Activated B cell treated with CpG ODN at 0.5 μM for 24 hours (primary cell): ENCODE measurements at regions not wholly inside any gene's neighbourhood (a gene's known extent, or its start where the extent isn't known, plus 50 kb on each side); places are given as distances from the start of the nearest gene placed in this dataset.

Experiments used
- ATAC-seq: fragments of 200-7000 bp; cut with Tn5 transposase; one replicate; pipeline ENCODE4 v1.10.0; 2021; ENCODE audit warnings: low read depth, mild to moderate bottlenecking, moderate library complexity
- CTCF ChIA-PET: fragments of 350-600 bp; sonication (Branson Sonifier 250); formaldehyde crosslinking; loops from one replicate; lab custom pipeline; 2021; ENCODE audit warnings: antibody characterized with exemption; lab: Charles Lee
- POLR2A ChIA-PET: fragments of 350-600 bp; sonication (Branson Sonifier 250); formaldehyde crosslinking; loops from one replicate; lab custom pipeline; 2021; ENCODE audit warnings: antibody characterized with exemption; lab: Charles Lee
- DNase-seq: peaks from one replicate; pipeline ENCODE4 v3.0.0; 2022
- H3K27ac Mint-ChIP-seq: one replicate; pipeline ENCODE4 v1.8.0; 2020; ENCODE audit warnings: mixed read lengths
- H3K27me3 Mint-ChIP-seq: one replicate; pipeline ENCODE4 v1.8.0; 2021; ENCODE audit warnings: mixed read lengths
- H3K36me3 Mint-ChIP-seq: one replicate; pipeline ENCODE4 v1.8.0; 2021; ENCODE audit warnings: low read depth, mixed read lengths
- H3K4me1 Mint-ChIP-seq: one replicate; pipeline ENCODE4 v1.8.0; 2021; ENCODE audit warnings: mixed read lengths
- H3K4me3 Mint-ChIP-seq: one replicate; pipeline ENCODE4 v1.8.0; 2020; ENCODE audit warnings: mild to moderate bottlenecking, mixed read lengths
- H3K9me3 Mint-ChIP-seq: one replicate; pipeline ENCODE4 v1.8.0; 2020; ENCODE audit warnings: mixed read lengths
- intact Hi-C: fragments of 100-400 bp; cut with micrococcal nuclease; formaldehyde crosslinking; loops from one replicate; pipeline ENCODE4 v1.15.1; 2024
- TF ChIP-seq, protein P1 (sequence below): fragments of 200-600 bp; IDR thresholded peaks from one replicate; pipeline ENCODE4 v1.8.0; 2022; ENCODE audit warnings: antibody characterized with exemption, mild to moderate bottlenecking

DNA sequence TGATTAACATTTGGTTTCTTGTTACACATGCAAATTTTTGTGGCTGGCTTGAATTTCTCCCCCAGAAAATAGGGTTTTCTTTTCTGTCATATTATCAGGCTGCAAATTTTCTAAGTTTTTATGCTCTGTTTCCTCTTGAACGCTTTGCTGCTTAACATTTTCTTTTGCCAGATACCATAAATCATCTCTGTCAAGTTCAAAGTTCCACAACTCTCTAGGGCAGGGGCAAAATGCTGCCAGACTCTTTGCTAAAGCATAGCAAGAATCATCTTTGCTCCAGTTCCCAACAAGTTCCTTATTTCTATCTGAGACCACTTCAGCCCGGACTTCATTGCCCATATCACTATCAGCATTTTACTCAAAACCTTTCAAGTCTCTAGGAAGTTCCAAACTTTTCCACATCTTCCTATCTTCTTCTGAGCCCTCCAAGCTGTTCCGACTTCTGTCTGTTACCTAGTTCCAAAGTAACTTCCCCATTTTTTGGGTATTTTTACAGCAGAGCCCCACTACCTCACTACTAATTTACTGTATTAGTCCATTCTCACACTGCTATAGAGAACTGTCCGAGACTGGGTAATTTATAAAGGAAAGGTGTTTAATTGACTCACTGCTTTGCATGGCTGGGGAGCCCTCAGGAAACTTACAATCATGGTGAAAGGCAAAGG lies 486.9 kb upstream of the NCAM2 start:
- DNase-seq = no peak
- no peaks in the 10 kb centered on the region for H3K4me1 Mint-ChIP-seq
- ChIA-PET CTCF (no interaction called here), POLR2A (no interaction called here)
- H3K36me3 Mint-ChIP-seq = no peaks in the 10 kb centered on the region
- no peak for ATAC-seq
- intact Hi-C loops = no loop called here
- no peaks in the 10 kb centered on the region for H3K9me3 Mint-ChIP-seq
- no peak overlapping the region for H3K27ac Mint-ChIP-seq
- no peaks in the 10 kb centered on the region for H3K27me3 Mint-ChIP-seq
- no peak overlapping the region for H3K4me3 Mint-ChIP-seq
- TF ChIP-seq, protein P1, sequence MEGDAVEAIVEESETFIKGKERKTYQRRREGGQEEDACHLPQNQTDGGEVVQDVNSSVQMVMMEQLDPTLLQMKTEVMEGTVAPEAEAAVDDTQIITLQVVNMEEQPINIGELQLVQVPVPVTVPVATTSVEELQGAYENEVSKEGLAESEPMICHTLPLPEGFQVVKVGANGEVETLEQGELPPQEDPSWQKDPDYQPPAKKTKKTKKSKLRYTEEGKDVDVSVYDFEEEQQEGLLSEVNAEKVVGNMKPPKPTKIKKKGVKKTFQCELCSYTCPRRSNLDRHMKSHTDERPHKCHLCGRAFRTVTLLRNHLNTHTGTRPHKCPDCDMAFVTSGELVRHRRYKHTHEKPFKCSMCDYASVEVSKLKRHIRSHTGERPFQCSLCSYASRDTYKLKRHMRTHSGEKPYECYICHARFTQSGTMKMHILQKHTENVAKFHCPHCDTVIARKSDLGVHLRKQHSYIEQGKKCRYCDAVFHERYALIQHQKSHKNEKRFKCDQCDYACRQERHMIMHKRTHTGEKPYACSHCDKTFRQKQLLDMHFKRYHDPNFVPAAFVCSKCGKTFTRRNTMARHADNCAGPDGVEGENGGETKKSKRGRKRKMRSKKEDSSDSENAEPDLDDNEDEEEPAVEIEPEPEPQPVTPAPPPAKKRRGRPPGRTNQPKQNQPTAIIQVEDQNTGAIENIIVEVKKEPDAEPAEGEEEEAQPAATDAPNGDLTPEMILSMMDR = no peak

DNA sequence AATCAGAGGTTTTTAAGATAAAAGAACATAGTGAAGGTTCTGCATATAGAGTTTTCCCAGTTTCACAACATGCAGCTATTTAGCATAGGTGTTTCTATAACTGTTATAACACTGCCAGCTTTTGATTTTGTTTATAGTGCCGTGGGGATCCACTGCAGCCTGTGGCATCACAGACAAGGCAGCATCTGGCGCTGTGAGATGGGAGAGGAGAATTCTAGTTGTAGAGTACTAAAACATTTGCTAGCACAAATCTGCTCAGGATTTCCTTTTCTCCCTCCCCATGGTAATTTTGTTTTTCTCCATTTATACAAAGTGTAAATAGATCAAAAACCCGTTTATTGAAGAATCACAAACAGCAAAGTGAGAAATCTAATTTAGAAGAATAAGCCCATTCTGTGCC lies 482.8 kb upstream of the NCAM2 start:
- Mint-ChIP-seq H3K4me1 (no peaks in the 10 kb centered on the region), H3K9me3 (peaks cover 3% of the 10 kb centered on the region), H3K27ac (no peak overlapping the region), H3K27me3 (no peaks in the 10 kb centered on the region), H3K36me3 (no peaks in the 10 kb centered on the region), H3K4me3 (no peak overlapping the region)
- DNase-seq = no peak
- intact Hi-C loops = no loop called here
- CTCF ChIA-PET = no interaction called here
- TF ChIP-seq, protein P1 = no peak
- POLR2A ChIA-PET = no interaction called here
- ATAC-seq = no peak

DNA sequence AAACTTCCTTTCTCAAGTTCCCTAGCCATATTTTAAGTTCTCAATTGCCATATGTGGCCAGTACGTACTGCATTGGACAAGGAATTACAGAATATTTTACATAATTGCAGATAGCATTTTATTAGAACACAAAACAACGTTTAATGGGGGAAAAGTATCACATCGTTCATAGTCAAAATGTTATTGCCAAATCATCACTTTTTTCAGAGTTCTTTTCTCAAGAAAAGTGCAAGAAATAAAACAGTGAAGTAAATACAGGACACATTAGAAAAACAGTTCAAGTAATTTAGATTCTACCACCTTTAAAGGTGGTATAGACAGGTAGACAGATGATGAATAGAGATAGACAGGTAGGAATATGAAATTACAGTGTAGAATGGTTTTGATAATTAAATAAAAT lies 479.1 kb upstream of the NCAM2 start:
- no peaks in the 10 kb centered on the region for H3K4me1 Mint-ChIP-seq
- DNase-seq (no peak), ATAC-seq (no peak)
- no peaks in the 10 kb centered on the region for H3K36me3 Mint-ChIP-seq
- no peak overlapping the region for H3K4me3 Mint-ChIP-seq
- H3K27me3 Mint-ChIP-seq = no peaks in the 10 kb centered on the region
- ChIA-PET POLR2A (no interaction called here), CTCF (no interaction called here)
- no peak overlapping the region for H3K27ac Mint-ChIP-seq
- peaks cover 6% of the 10 kb centered on the region for H3K9me3 Mint-ChIP-seq
- intact Hi-C loops = no loop called here
- TF ChIP-seq, protein P1 = no peak

DNA sequence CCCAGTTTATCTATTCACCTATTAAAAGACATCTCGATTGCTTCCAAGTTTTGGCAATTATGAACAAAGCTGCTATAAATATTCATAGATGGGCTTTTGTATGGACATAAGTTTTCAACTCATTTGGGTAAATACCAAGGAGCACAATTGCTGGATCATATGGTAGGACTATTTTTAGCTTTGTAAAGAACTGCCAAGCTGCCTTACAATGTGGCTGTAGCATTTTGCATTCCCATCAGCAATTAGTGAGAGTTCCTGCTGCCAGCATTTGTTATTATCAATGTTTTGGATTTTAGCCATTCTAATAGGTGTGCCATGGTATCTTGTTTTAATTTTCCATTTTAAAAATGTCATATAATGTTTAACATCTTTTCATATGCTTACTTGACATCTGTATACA lies 475.6 kb upstream of the NCAM2 start:
- Mint-ChIP-seq H3K27me3 (no peaks in the 10 kb centered on the region), H3K4me1 (no peaks in the 10 kb centered on the region), H3K4me3 (no peak overlapping the region), H3K9me3 (peaks cover 4% of the 10 kb centered on the region), H3K27ac (no peak overlapping the region), H3K36me3 (no peaks in the 10 kb centered on the region)
- ChIA-PET CTCF (no interaction called here), POLR2A (no interaction called here)
- TF ChIP-seq, protein P1 = no peak
- DNase-seq (no peak), ATAC-seq (no peak)
- intact Hi-C loops = no loop called here

DNA sequence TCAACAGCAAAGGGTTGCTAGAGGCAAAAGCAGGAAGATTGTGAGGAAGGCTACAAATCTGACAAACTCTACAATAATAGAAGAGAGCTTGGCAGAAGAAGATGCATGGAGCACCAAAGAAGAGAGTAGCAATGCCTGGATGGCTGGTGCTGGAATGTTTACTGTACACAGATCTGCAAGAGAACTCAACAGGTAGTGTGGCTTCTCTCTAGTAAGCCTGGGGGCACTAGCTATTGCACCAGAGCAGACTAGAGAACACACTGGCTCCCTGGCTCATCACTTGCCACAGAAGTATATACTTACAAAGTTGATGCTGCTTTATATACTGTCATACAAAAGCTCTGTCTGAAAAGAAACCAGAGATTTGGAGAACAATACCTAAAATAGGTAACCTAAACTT lies 475.0 kb upstream of the NCAM2 start:
- TF ChIP-seq, protein P1 = no peak
- no peaks in the 10 kb centered on the region for H3K4me1 Mint-ChIP-seq
- no peaks in the 10 kb centered on the region for H3K36me3 Mint-ChIP-seq
- H3K9me3 Mint-ChIP-seq = peaks cover 3% of the 10 kb centered on the region
- ChIA-PET POLR2A (no interaction called here), CTCF (no interaction called here)
- no peaks in the 10 kb centered on the region for H3K27me3 Mint-ChIP-seq
- no peak for DNase-seq
- intact Hi-C loops = no loop called here
- H3K27ac Mint-ChIP-seq = no peak overlapping the region
- ATAC-seq = no peak
- no peak overlapping the region for H3K4me3 Mint-ChIP-seq
